G401 (cell line): ENCODE measurements at regions not wholly inside any gene's neighbourhood (a gene's known extent, or its start where the extent isn't known, plus 50 kb on each side); places are given as distances from the start of the nearest gene placed in this dataset.
"Not testable (repeated sequence)": the region's sequence is repeated elsewhere in the genome, so short reads cannot be mapped to it uniquely, and the experiment has no call there.

Experiments used
- DNase-seq: peaks from one replicate; pipeline ENCODE4 v3.0.0-alpha.2; 2015; ENCODE audit warnings: low spot score
- in situ Hi-C: cut with HindIII; loops from 2 replicates; pipeline ENCODE4 v1.10.0; 2016; ENCODE audit warnings: low sequenced_read_pairs, mixed read lengths

GRCh38 chr6:49025273-49026240, 437.5 kb downstream of the MMUT start:
- in situ Hi-C loops, result no loop called here
- DNase-seq, result no peak

- no peak for DNase-seq
- in situ Hi-C loops, result no loop called here
Measured at GRCh38 chr6:49004801-49005200, 458.3 kb downstream of the MMUT start.

GRCh38 chr6:49003348-49003747, 459.7 kb downstream of the MMUT start:
- in situ Hi-C loops, result no loop called here
- DNase-seq, result peak; percentile 92

- in situ Hi-C loops, result no loop called here
- DNase-seq, result peak; percentile 95
Measured at GRCh38 chr6:49001856-49002541, 461.1 kb downstream of the MMUT start.

- no peak for DNase-seq
- in situ Hi-C loops, result no loop called here
Measured at GRCh38 chr6:48998574-48998973, 464.5 kb downstream of the MMUT start.

GRCh38 chr6:48996461-48997119, 466.5 kb downstream of the MMUT start:
- no peak for DNase-seq
- in situ Hi-C loops, result no loop called here

GRCh38 chr6:48994811-48995210, 468.2 kb downstream of the MMUT start:
- in situ Hi-C loops, result no loop called here
- DNase-seq, result no peak

- in situ Hi-C loops, result no loop called here
- DNase-seq, result peak; percentile 30
Measured at GRCh38 chr6:48990739-48991138, 472.3 kb downstream of the MMUT start.

GRCh38 chr6:48986845-48987244, 476.2 kb downstream of the MMUT start:
- DNase-seq, result no peak
- in situ Hi-C loops, result no loop called here

GRCh38 chr6:48986105-48986504, 476.9 kb downstream of the MMUT start:
- in situ Hi-C loops, result no loop called here
- DNase-seq, result no peak

GRCh38 chr6:48985025-48985424, 478.0 kb downstream of the MMUT start:
- in situ Hi-C loops, result no loop called here
- no peak for DNase-seq

GRCh38 chr6:48983968-48984367, 479.1 kb downstream of the MMUT start:
- in situ Hi-C loops, DNase-seq: not testable (repeated sequence)

- in situ Hi-C loops, result no loop called here
- no peak for DNase-seq
Measured at GRCh38 chr6:48983377-48983776, 479.7 kb downstream of the MMUT start.

GRCh38 chr6:48979806-48980205, 483.2 kb downstream of the MMUT start:
- no peak for DNase-seq
- in situ Hi-C loops, result no loop called here

GRCh38 chr6:48979085-48979484, 484.0 kb downstream of the MMUT start:
- in situ Hi-C loops, result no loop called here
- no peak for DNase-seq

- in situ Hi-C loops, result no loop called here
Measured at GRCh38 chr6:48978016-48978415, 485.0 kb downstream of the MMUT start.

GRCh38 chr6:48977573-48977972, 485.5 kb downstream of the MMUT start:
- DNase-seq, result no peak
- in situ Hi-C loops, result no loop called here

More at GRCh38 chr6:48978016-48978415, 485.0 kb downstream of the MMUT start:
- DNase-seq, result no peak

GRCh38 chr6:48973491-48973890, 489.6 kb downstream of the MMUT start:
- in situ Hi-C loops, result no loop called here

GRCh38 chr6:48961781-48962415, 501.2 kb downstream of the MMUT start:
- in situ Hi-C loops, result no loop called here
- no peak for DNase-seq

More at GRCh38 chr6:48973491-48973890, 489.6 kb downstream of the MMUT start:
- DNase-seq, result no peak
